Right lobe of liver (tissue), 4 donors: ENCODE measurements at regions not wholly inside any gene's neighbourhood (a gene's known extent, or its start where the extent isn't known, plus 50 kb on each side); places are given as distances from the start of the nearest gene placed in this dataset.

Source experiments
- POLR2A ChIP-seq: fragments of 450-650 bp; IDR thresholded peaks from one replicate; pipeline ENCODE4 v1.6.1; 2017; ENCODE audit warnings: antibody characterized with exemption, mild to moderate bottlenecking
- TF ChIP-seq, protein P1 (sequence below), 4 donors: fragments of 200-600 bp in 3 of 4; fragments of 450-650 bp in 1 of 4; IDR thresholded peaks; one replicate each; pipeline versions ENCODE4 v1.5.1 to v1.8.0; 2016 to 2022; ENCODE audit warnings: antibody characterized with exemption in 4 of 4, mild to moderate bottlenecking in 2 of 4
- donor health status: DM: no; HTN: no; CAD: no.
- donor health status: DM: no; HTN: no; CAD: no.
- donor health status: DM: no; HTN: yes; CAD: no.

DNA sequence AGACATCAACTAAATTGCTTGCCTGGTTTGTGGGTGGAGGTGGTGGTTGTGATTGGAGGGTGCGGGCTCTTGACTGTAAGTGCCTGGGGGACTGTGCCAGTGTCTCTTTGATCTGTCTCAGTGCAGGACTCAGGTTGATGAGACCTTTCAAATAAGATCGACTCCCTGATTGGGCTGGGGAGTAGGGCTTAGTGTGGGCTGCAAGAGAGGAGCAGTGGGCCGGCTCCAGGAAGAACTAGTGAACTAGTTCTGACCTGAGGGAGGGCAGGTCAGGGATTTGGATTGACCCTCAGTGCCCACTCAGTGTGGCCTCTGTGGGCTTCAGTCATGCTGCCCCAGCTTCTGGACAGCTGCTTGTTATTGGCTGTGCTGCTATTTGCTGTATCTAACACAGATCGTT, 130.6 kb upstream of the CACNA1E start:
- TF ChIP-seq, protein P1, sequence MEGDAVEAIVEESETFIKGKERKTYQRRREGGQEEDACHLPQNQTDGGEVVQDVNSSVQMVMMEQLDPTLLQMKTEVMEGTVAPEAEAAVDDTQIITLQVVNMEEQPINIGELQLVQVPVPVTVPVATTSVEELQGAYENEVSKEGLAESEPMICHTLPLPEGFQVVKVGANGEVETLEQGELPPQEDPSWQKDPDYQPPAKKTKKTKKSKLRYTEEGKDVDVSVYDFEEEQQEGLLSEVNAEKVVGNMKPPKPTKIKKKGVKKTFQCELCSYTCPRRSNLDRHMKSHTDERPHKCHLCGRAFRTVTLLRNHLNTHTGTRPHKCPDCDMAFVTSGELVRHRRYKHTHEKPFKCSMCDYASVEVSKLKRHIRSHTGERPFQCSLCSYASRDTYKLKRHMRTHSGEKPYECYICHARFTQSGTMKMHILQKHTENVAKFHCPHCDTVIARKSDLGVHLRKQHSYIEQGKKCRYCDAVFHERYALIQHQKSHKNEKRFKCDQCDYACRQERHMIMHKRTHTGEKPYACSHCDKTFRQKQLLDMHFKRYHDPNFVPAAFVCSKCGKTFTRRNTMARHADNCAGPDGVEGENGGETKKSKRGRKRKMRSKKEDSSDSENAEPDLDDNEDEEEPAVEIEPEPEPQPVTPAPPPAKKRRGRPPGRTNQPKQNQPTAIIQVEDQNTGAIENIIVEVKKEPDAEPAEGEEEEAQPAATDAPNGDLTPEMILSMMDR (IDR thresholded peaks at IDR 0.05) = no peak
- no peak for TF ChIP-seq POLR2A
